ENCODE measurements at regions not wholly inside any gene's neighbourhood (a gene's known extent, or its start where the extent isn't known, plus 50 kb on each side); places are given as distances from the start of the nearest gene placed in this dataset.

DNA sequence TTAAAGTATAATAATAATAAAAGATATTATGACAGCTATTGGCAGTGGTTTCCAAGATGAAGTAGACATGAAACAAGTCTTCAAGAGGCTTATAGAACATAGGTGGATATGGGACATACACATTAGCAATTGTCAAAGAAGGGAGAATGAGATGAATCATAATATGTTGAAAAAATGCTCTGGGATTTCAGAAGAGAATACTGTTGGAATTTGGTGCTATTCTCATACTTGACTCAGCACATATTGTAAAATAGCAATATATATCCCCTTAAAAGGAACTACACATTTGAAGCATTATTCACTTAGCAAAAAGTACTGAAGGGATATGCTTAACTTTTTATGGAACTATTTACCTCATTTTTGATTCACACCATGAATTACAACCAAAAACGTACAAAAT is 577.2 kb upstream of the PCDH15 start:
- TF ChIP-seq EZH2 (IDR thresholded peaks at IDR 0.05; ENCODE audit: low read length) = no peak
- TF ChIP-seq, protein P1, sequence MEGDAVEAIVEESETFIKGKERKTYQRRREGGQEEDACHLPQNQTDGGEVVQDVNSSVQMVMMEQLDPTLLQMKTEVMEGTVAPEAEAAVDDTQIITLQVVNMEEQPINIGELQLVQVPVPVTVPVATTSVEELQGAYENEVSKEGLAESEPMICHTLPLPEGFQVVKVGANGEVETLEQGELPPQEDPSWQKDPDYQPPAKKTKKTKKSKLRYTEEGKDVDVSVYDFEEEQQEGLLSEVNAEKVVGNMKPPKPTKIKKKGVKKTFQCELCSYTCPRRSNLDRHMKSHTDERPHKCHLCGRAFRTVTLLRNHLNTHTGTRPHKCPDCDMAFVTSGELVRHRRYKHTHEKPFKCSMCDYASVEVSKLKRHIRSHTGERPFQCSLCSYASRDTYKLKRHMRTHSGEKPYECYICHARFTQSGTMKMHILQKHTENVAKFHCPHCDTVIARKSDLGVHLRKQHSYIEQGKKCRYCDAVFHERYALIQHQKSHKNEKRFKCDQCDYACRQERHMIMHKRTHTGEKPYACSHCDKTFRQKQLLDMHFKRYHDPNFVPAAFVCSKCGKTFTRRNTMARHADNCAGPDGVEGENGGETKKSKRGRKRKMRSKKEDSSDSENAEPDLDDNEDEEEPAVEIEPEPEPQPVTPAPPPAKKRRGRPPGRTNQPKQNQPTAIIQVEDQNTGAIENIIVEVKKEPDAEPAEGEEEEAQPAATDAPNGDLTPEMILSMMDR (optimal IDR thresholded peaks at IDR 0.05 in 1 of 3, IDR thresholded peaks at IDR 0.05 in 1 of 3, conservative IDR thresholded peaks at IDR 0.05 in 1 of 3; ENCODE audit: extremely low read depth in 1 of 3, insufficient read depth in 2 of 3, low read length in 3 of 3) = no peak
